Fibroblast of lung (primary cell): ENCODE measurements at regions not wholly inside any gene's neighbourhood (a gene's known extent, or its start where the extent isn't known, plus 50 kb on each side); places are given as distances from the start of the nearest gene placed in this dataset.

ENCODE experiments used
- DNase-seq, 2 donors: peaks; one replicate each; pipeline versions ENCODE4 v3.0.0 to v3.0.0-alpha.2; 2010; ENCODE audit warnings: low read depth in 2 of 2
- H2AFZ ChIP-seq: 2 replicates; pipeline ENCODE4 v1.5.1; 2012; ENCODE audit warnings: low read length, control low read depth, inconsistent platforms
- H3K27ac ChIP-seq: 2 replicates; pipeline ENCODE4 v1.5.1; 2011; ENCODE audit warnings: low read length, control low read depth; ENCODE audit not compliant: insufficient read depth
- H3K27me3 ChIP-seq: 2 replicates; pipeline ENCODE4 v1.5.1; 2011; ENCODE audit warnings: mild to moderate bottlenecking, low read length; ENCODE audit not compliant: control insufficient read depth, insufficient read depth
- H3K36me3 ChIP-seq: 2 replicates; pipeline ENCODE4 v1.5.1; 2011; ENCODE audit warnings: low read length; ENCODE audit not compliant: control insufficient read depth, insufficient read depth
- H3K4me1 ChIP-seq: 2 replicates; pipeline ENCODE4 v1.5.1; 2011; ENCODE audit warnings: low read length; ENCODE audit not compliant: control insufficient read depth, insufficient read depth; ENCODE audit errors: extremely low read depth
- H3K4me2 ChIP-seq: 2 replicates; pipeline ENCODE4 v1.5.1; 2011; ENCODE audit warnings: low read length, control low read depth; ENCODE audit not compliant: insufficient read depth; ENCODE audit errors: extremely low read depth
- H3K4me3 ChIP-seq, 4 experiments: fragments of 200-600 bp in 1 of 4; sonication (generic) in 1 of 4; replicated peaks in 1 of 4; 2 replicates each; pipeline ENCODE4 v1.5.1; 2011 to 2016; ENCODE audit warnings: low read length in 4 of 4, low read depth in 3 of 4, mild to moderate bottlenecking in 3 of 4, control low read depth in 2 of 4, inconsistent platforms in 1 of 4, mixed read lengths in 1 of 4; ENCODE audit not compliant: insufficient read depth in 1 of 4; ENCODE audit errors: control extremely low read depth in 1 of 4
- H3K79me2 ChIP-seq: 2 replicates; pipeline ENCODE4 v1.5.1; 2012; ENCODE audit warnings: mild to moderate bottlenecking, low read length, inconsistent platforms; ENCODE audit not compliant: control insufficient read depth, insufficient read depth
- H3K9ac ChIP-seq: 2 replicates; pipeline ENCODE4 v1.5.1; 2011; ENCODE audit warnings: mild to moderate bottlenecking, low read length, control low read depth; ENCODE audit not compliant: insufficient read depth
- H3K9me3 ChIP-seq: 2 replicates; pipeline ENCODE4 v1.5.1; 2012; ENCODE audit warnings: low read depth, low read length; ENCODE audit not compliant: control insufficient read depth, insufficient read depth
- H4K20me1 ChIP-seq: 2 replicates; pipeline ENCODE4 v1.5.1; 2011; ENCODE audit warnings: low read length; ENCODE audit not compliant: control insufficient read depth, insufficient read depth; ENCODE audit errors: extremely low read depth
- CTCF ChIP-seq, 2 donors: IDR thresholded peaks in 1 of 2; conservative IDR thresholded peaks in 1 of 2; 1 replicate in 1 of 2; 2 replicates in 1 of 2; pipeline ENCODE4 v1.5.1; 2011 to 2012; ENCODE audit warnings: low read length in 2 of 2, control low read depth in 1 of 2, inconsistent platforms in 1 of 2, low read depth in 1 of 2, mild to moderate bottlenecking in 1 of 2
- EZH2 ChIP-seq: IDR thresholded peaks from 2 replicates; pipeline ENCODE4 v1.5.1; 2012; ENCODE audit warnings: low read length, control low read depth, mild to moderate bottlenecking; ENCODE audit errors: missing control alignments

GRCh38 chr4:11693693-11694092 is 265.0 kb upstream of the HS3ST1 start:
- Histone ChIP-seq H3K4me3 (no peak overlapping the region), H3K27ac (no peak overlapping the region), H3K36me3 (no peaks in the 10 kb centered on the region), H3K9me3 (no peaks in the 10 kb centered on the region), H3K79me2 (no peaks in the 10 kb centered on the region), H3K9ac (no peak overlapping the region), H3K27me3 (no peaks in the 10 kb centered on the region), H2AFZ (no peak overlapping the region), H3K4me1 (no peaks in the 10 kb centered on the region), H3K4me2 (no peak overlapping the region), H4K20me1 (no peaks in the 10 kb centered on the region)
- TF ChIP-seq CTCF (conservative IDR thresholded peaks at IDR 0.05 in 1 of 2, IDR thresholded peaks at IDR 0.05 in 1 of 2; ENCODE audit: low read depth in 1 of 2, low read length in 2 of 2) (no peak), EZH2 (no peak)
- DNase-seq = no peak

- no peaks in the 10 kb centered on the region for H4K20me1 ChIP-seq
- no peaks in the 10 kb centered on the region for H3K4me1 ChIP-seq
- H2AFZ ChIP-seq = no peak overlapping the region
- no peaks in the 10 kb centered on the region for H3K36me3 ChIP-seq
- no peak overlapping the region for H3K4me2 ChIP-seq
- no peaks in the 10 kb centered on the region for H3K79me2 ChIP-seq
- H3K27ac ChIP-seq = no peak overlapping the region
- no peak for DNase-seq
- H3K27me3 ChIP-seq = no peaks in the 10 kb centered on the region
- no peak overlapping the region for H3K9ac ChIP-seq
- no peak overlapping the region for H3K4me3 ChIP-seq
- no peak for TF ChIP-seq CTCF (conservative IDR thresholded peaks at IDR 0.05 in 1 of 2, IDR thresholded peaks at IDR 0.05 in 1 of 2; ENCODE audit: low read depth in 1 of 2, low read length in 2 of 2)
- TF ChIP-seq EZH2 = no peak
- no peaks in the 10 kb centered on the region for H3K9me3 ChIP-seq
Measured at GRCh38 chr4:11691236-11691635, 262.5 kb upstream of the HS3ST1 start.

- Histone ChIP-seq H3K27ac (no peak overlapping the region), H3K4me1 (no peaks in the 10 kb centered on the region), H3K4me2 (no peak overlapping the region), H3K36me3 (no peaks in the 10 kb centered on the region), H3K79me2 (no peaks in the 10 kb centered on the region), H4K20me1 (no peaks in the 10 kb centered on the region), H3K9me3 (no peaks in the 10 kb centered on the region), H2AFZ (no peak overlapping the region), H3K27me3 (no peaks in the 10 kb centered on the region), H3K4me3 (no peak overlapping the region), H3K9ac (no peak overlapping the region)
- TF ChIP-seq EZH2 (no peak), CTCF (conservative IDR thresholded peaks at IDR 0.05 in 1 of 2, IDR thresholded peaks at IDR 0.05 in 1 of 2; ENCODE audit: low read depth in 1 of 2, low read length in 2 of 2) (no peak)
- no peak for DNase-seq
Measured at GRCh38 chr4:11687727-11688126, 259.0 kb upstream of the HS3ST1 start.
